ENCODE measurements at regions not wholly inside any gene's neighbourhood (a gene's known extent, or its start where the extent isn't known, plus 50 kb on each side); places are given as distances from the start of the nearest gene placed in this dataset.

GRCh38 chr18:39172695-39173421 is 1607.3 kb upstream of the CELF4 start:
- TF ChIP-seq CTCF (IDR thresholded peaks at IDR 0.05) (no peak), POLR2A (IDR thresholded peaks at IDR 0.05) (no peak), POLR2AphosphoS5 (IDR thresholded peaks at IDR 0.05) (no peak)
